Type B pancreatic cell (in vitro differentiated cells): ENCODE measurements at regions not wholly inside any gene's neighbourhood (a gene's known extent, or its start where the extent isn't known, plus 50 kb on each side); places are given as distances from the start of the nearest gene placed in this dataset.

Experiments used
- DNase-seq: peaks from one replicate; pipeline ENCODE4 v3.0.0; 2021; ENCODE audit warnings: mixed read lengths; ENCODE audit not compliant: unreplicated experiment; ENCODE audit errors: extremely low spot score
- H3K27ac Mint-ChIP-seq: 2 replicates; pipeline ENCODE4 v1.8.0; 2021; ENCODE audit warnings: mild to moderate bottlenecking, mixed read lengths
- H3K27me3 Mint-ChIP-seq: 2 replicates; pipeline ENCODE4 v1.8.0; 2021; ENCODE audit warnings: mixed read lengths
- H3K36me3 Mint-ChIP-seq: 2 replicates; pipeline ENCODE4 v1.8.0; 2021; ENCODE audit warnings: mixed read lengths
- H3K4me1 Mint-ChIP-seq: one replicate; pipeline ENCODE4 v1.8.0; 2021; ENCODE audit warnings: mixed read lengths; ENCODE audit not compliant: unreplicated experiment
- H3K4me3 Mint-ChIP-seq: 2 replicates; pipeline ENCODE4 v1.8.0; 2021; ENCODE audit warnings: mild to moderate bottlenecking, mixed read lengths
- H3K9me3 Mint-ChIP-seq: 2 replicates; pipeline ENCODE4 v1.8.0; 2021; ENCODE audit warnings: mixed read lengths
- TF ChIP-seq, protein P1 (sequence below): fragments of 200-600 bp; sonication (generic); conservative IDR thresholded peaks from 2 replicates; pipeline ENCODE4 v1.5.0; 2021; ENCODE audit warnings: antibody characterized with exemption, mild to moderate bottlenecking

DNA sequence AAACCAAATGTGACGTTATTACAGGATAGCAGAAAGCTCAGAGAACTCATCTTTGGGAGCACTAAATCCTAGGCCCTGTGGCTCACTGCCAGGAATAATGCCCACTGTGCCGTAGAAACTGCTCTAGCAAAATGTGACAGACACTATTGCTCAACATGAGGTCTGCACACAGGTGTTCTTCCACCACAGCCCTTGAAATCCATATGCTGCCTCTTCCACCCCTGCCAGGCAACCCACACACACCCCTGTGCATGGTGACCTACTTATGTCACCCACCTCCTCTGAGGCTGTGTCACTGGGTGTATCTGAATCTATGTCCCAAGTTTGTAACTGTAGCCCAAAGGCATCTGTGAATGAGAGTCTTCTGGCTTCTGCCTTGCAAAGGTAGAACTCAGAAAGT is 66.1 kb upstream of the MBOAT2 start:
- Mint-ChIP-seq H3K4me1 (no peaks in the 10 kb centered on the region), H3K27ac (no peak overlapping the region), H3K36me3 (no peaks in the 10 kb centered on the region), H3K4me3 (no peak overlapping the region), H3K9me3 (peaks cover 14% of the 10 kb centered on the region), H3K27me3 (peaks cover 3% of the 10 kb centered on the region)
- no peak for DNase-seq
- TF ChIP-seq, protein P1, sequence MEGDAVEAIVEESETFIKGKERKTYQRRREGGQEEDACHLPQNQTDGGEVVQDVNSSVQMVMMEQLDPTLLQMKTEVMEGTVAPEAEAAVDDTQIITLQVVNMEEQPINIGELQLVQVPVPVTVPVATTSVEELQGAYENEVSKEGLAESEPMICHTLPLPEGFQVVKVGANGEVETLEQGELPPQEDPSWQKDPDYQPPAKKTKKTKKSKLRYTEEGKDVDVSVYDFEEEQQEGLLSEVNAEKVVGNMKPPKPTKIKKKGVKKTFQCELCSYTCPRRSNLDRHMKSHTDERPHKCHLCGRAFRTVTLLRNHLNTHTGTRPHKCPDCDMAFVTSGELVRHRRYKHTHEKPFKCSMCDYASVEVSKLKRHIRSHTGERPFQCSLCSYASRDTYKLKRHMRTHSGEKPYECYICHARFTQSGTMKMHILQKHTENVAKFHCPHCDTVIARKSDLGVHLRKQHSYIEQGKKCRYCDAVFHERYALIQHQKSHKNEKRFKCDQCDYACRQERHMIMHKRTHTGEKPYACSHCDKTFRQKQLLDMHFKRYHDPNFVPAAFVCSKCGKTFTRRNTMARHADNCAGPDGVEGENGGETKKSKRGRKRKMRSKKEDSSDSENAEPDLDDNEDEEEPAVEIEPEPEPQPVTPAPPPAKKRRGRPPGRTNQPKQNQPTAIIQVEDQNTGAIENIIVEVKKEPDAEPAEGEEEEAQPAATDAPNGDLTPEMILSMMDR, result no peak

DNA sequence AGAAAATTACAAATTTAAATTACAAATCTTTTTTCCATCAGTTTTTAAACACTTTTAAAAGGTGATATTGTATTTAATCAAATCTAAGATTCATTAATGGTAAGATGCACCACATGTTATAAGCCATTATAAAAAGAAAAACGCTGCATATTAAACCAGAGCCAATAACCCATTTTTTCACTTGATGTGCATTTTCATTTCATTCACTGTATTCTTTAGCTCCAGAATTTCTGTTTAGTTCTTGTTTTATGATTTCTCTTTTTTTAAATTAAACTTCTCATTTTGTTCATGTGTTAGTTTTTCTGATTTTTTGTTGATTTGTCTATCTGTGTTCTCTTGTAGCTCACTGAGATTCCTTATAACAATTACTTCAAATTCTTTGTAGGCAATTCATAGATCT is 62.4 kb upstream of the MBOAT2 start:
- no peak overlapping the region for H3K4me3 Mint-ChIP-seq
- no peak overlapping the region for H3K27ac Mint-ChIP-seq
- no peaks in the 10 kb centered on the region for H3K4me1 Mint-ChIP-seq
- H3K27me3 Mint-ChIP-seq, result peaks cover 3% of the 10 kb centered on the region
- H3K36me3 Mint-ChIP-seq, result no peaks in the 10 kb centered on the region
- no peak for DNase-seq
- H3K9me3 Mint-ChIP-seq, result peaks cover 6% of the 10 kb centered on the region
- TF ChIP-seq, protein P1, result no peak

DNA sequence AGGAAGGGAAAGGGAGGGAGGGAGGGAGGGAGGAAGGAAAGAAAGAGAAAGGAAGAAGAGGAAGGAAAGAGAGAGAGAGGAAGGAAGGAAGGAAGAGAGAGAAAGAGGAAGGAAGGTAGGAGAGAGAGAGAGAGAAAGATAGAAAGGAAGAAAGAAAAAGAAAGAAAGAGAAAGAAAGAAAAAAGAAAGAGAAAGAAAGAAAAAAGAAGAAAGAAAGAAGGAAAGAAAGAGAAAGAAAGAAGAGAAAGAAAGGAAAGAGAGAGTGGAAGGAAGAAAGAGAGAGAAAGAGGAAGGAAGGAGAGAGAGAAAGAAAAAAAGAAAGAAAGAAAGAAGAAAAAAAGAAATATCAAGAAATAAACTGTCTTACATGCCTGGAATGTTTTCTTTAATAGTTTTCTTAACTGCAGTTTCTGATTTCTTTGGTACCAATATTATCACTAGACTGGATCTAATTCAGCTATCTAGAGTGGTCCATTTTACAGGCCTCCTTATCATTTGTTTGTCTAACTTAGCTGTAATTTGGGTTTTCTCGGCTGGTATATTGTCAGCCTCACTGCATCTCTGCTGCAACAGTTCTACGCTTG is 59.6 kb upstream of the MBOAT2 start:
- no peak overlapping the region for H3K27ac Mint-ChIP-seq
- H3K36me3 Mint-ChIP-seq, result no peaks in the 10 kb centered on the region
- H3K4me3 Mint-ChIP-seq, result no peak overlapping the region
- no peak for DNase-seq
- TF ChIP-seq, protein P1, result no peak
- no peaks in the 10 kb centered on the region for H3K4me1 Mint-ChIP-seq
- H3K9me3 Mint-ChIP-seq, result no peaks in the 10 kb centered on the region
- no peaks in the 10 kb centered on the region for H3K27me3 Mint-ChIP-seq

DNA sequence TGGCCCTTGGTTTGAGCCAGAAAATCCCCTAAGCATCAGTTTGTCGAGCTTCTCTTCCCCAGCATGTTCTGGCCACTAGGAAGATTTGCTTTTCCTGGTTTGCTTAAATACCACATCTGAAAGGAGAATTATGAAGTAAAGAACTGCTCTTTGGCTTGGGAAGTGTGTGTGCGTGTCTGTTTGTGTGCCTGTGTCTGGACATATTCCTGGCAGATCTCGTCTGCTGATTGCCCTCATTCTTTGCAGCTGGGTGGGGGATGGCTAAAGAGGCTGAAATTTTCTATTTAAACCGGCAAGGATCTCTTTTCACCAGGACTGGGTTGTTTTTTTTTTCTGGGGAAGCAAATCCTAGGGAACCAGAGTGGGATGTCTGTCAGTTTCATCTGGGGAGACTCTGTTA is 57.3 kb upstream of the MBOAT2 start:
- H3K27ac Mint-ChIP-seq, result no peak overlapping the region
- H3K4me3 Mint-ChIP-seq, result no peak overlapping the region
- DNase-seq, result no peak

DNA sequence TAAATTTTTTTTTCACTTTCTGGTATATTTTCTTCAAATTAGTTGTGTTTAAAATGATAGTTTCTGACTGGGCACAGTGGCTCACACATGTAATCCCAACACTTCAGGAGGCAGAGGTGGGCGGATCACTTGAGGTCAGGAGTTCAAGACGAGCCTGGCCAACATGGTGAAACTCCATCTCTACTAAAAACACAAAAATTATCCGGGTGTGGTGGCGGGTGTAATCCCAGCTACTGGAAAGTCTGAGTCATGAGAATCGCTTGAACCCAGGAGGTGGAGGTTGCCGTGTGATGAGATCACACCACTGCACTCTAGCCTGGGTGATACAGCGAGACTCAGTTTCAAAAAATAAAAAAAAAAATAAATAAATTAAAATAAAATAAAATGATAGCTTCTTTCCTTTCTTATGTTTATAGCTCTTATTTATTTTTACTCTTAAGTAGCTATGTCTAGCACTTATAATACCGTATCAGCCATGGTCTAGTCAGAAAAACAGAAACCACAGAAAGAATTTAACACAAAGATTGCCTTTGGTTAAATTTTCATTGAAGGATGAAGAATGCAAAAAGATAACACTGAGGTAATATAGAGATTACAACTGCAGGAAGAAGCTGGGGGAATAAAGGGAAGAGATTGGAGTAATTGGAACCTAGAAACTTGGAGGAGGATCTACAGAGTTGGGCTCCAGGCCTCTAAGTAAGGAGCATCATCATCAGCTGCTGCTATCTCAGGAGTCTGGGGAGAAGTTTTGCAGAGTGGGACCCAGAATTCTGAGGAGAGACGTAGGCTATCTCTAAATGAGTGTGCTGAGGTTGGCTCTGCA is 54.7 kb upstream of the MBOAT2 start:
- Mint-ChIP-seq H3K4me1 (peaks cover 4% of the 10 kb centered on the region), H3K27ac (no peak overlapping the region), H3K4me3 (no peak overlapping the region), H3K9me3 (no peaks in the 10 kb centered on the region), H3K27me3 (no peaks in the 10 kb centered on the region), H3K36me3 (no peaks in the 10 kb centered on the region)
- DNase-seq, result no peak
- TF ChIP-seq, protein P1, result no peak

More for the DNA sequence above, 57.3 kb upstream of the MBOAT2 start:
- TF ChIP-seq, protein P1, result no peak
- no peaks in the 10 kb centered on the region for H3K36me3 Mint-ChIP-seq
- no peaks in the 10 kb centered on the region for H3K9me3 Mint-ChIP-seq
- no peaks in the 10 kb centered on the region for H3K4me1 Mint-ChIP-seq
- H3K27me3 Mint-ChIP-seq, result no peaks in the 10 kb centered on the region
